ENCODE measurements at regions not wholly inside any gene's neighbourhood (a gene's known extent, or its start where the extent isn't known, plus 50 kb on each side); places are given as distances from the start of the nearest gene placed in this dataset.

- Mint-ChIP-seq H3K36me3 (ENCODE audit: low read depth) (no peaks in the 10 kb centered on the region), H3K27ac (no peak overlapping the region), H3K9me3 (no peaks in the 10 kb centered on the region), H3K4me1 (no peaks in the 10 kb centered on the region), H3K4me3 (no peak overlapping the region), H3K27me3 (ENCODE audit: low read depth) (no peaks in the 10 kb centered on the region)
- TF ChIP-seq CTCF (IDR thresholded peaks at IDR 0.05; ENCODE audit: unreplicated experiment in 3 of 3): no peak
These were observed 240.7 kb downstream of the BARHL2 start for GRCh38 chr1:90476411-90476810.

GRCh38 chr1:90475631-90476030 lies 241.5 kb downstream of the BARHL2 start:
- no peaks in the 10 kb centered on the region for H3K27me3 Mint-ChIP-seq (ENCODE audit: low read depth)
- no peaks in the 10 kb centered on the region for H3K9me3 Mint-ChIP-seq
- H3K27ac Mint-ChIP-seq: no peak overlapping the region
- peak; percentile 28 to 40 (median 35) for TF ChIP-seq CTCF (IDR thresholded peaks at IDR 0.05; ENCODE audit: unreplicated experiment in 3 of 3)
- no peaks in the 10 kb centered on the region for H3K36me3 Mint-ChIP-seq (ENCODE audit: low read depth)
- no peak overlapping the region for H3K4me3 Mint-ChIP-seq
- H3K4me1 Mint-ChIP-seq: no peaks in the 10 kb centered on the region

DNA sequence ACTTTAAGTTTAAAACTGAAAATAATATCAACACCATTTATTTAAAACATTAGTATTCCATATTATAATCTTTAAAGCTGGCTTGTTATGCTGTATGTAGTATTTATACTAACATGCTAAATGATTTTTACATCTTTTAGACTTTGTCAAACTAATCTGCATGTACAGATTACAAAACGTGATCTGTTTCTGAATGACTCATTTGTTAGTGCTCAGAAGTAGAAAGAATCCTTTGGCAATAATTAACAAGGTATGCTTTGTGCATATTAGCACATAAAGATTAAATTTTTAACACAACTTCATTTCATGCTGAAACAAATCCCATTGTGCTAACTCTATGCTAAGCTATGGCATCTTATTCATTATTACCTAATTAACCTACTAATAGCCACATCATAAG lies 242.4 kb downstream of the BARHL2 start:
- Mint-ChIP-seq H3K4me1 (no peaks in the 10 kb centered on the region), H3K9me3 (no peaks in the 10 kb centered on the region), H3K36me3 (ENCODE audit: low read depth) (no peaks in the 10 kb centered on the region), H3K4me3 (no peak overlapping the region), H3K27me3 (ENCODE audit: low read depth) (no peaks in the 10 kb centered on the region), H3K27ac (no peak overlapping the region)
- no peak for TF ChIP-seq CTCF (IDR thresholded peaks at IDR 0.05; ENCODE audit: unreplicated experiment in 3 of 3)

DNA sequence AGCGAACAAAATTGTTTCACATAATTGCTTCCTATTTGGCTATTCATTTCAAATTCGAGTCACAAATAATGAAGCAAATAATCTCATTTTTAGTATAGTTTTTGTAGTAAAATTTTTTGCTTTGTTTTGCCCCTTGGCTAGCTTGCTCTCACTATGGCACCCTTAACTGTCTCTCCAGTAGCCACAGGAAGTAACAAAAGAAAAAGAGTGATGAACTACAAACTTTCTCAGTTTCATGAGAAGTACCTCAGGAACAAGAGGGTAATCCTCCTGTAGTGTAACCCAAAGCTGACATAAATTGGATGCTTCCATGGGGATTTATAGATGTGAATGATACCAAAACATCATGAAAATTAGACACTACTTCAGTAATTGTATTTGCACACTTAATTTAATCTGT lies 242.9 kb downstream of the BARHL2 start:
- TF ChIP-seq CTCF (IDR thresholded peaks at IDR 0.05; ENCODE audit: unreplicated experiment in 3 of 3): no peak
- H3K9me3 Mint-ChIP-seq: no peaks in the 10 kb centered on the region
- H3K36me3 Mint-ChIP-seq (ENCODE audit: low read depth): no peaks in the 10 kb centered on the region
- H3K27me3 Mint-ChIP-seq (ENCODE audit: low read depth): no peaks in the 10 kb centered on the region
- H3K4me1 Mint-ChIP-seq: no peaks in the 10 kb centered on the region
- H3K4me3 Mint-ChIP-seq: no peak overlapping the region
- no peak overlapping the region for H3K27ac Mint-ChIP-seq

DNA sequence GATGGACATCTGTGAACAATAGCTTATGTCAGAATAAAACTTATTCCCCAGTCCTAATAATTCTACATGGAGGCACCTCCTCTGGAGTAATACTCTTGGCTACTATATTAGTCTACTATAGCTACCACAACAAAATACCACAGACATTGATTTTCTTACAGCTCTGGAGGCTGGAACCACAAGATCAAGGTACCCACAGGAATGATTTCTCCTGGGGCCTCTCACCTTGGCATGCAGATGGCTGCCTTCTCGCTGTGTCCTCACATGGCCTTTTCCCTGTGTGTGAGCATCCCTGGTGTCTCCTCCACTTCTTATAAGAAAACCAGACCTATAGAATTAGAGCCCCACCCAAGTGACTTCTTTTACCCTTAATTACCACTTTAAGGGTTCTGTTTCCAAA lies 244.3 kb downstream of the BARHL2 start:
- Mint-ChIP-seq H3K27ac (no peak overlapping the region), H3K4me3 (no peak overlapping the region), H3K36me3 (ENCODE audit: low read depth) (no peaks in the 10 kb centered on the region), H3K27me3 (ENCODE audit: low read depth) (no peaks in the 10 kb centered on the region), H3K4me1 (no peaks in the 10 kb centered on the region), H3K9me3 (no peaks in the 10 kb centered on the region)
- no peak for TF ChIP-seq CTCF (IDR thresholded peaks at IDR 0.05; ENCODE audit: unreplicated experiment in 3 of 3)

- no peak overlapping the region for H3K27ac Mint-ChIP-seq
- no peak for TF ChIP-seq CTCF (IDR thresholded peaks at IDR 0.05; ENCODE audit: unreplicated experiment in 3 of 3)
- no peaks in the 10 kb centered on the region for H3K9me3 Mint-ChIP-seq
- no peaks in the 10 kb centered on the region for H3K27me3 Mint-ChIP-seq (ENCODE audit: low read depth)
- H3K4me1 Mint-ChIP-seq: no peaks in the 10 kb centered on the region
- no peaks in the 10 kb centered on the region for H3K36me3 Mint-ChIP-seq (ENCODE audit: low read depth)
- no peak overlapping the region for H3K4me3 Mint-ChIP-seq
These were observed 257.5 kb downstream of the BARHL2 start for GRCh38 chr1:90459570-90459969.
